ENCODE measurements at regions not wholly inside any gene's neighbourhood (a gene's known extent, or its start where the extent isn't known, plus 50 kb on each side); places are given as distances from the start of the nearest gene placed in this dataset.

DNA sequence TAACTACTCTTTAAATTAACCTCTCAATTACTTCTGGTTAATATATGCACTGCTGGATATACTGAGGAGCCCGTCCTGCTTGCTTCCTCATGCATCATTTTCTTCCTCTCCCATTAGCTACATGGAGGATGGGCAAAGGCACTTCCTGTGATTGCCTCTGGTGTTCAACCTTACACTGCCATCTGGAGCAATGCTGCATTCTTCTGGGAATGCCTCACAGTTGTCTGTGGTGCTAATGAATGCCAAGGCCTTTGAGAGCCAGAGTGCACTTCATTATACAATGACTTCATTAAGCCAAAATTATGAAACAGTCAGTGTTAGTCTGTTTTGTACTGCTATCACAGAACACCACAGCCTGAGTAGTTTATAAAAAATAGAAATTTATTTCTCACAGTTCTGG is 134.8 kb upstream of the DOCK10 start:
- TF ChIP-seq CTCF (IDR thresholded peaks at IDR 0.05) (no peak), POLR2A (IDR thresholded peaks at IDR 0.05) (no peak)

Data from testis (tissue), 2 donors.